Gastroesophageal sphincter (tissue), 4 donors: ENCODE measurements at regions not wholly inside any gene's neighbourhood (a gene's known extent, or its start where the extent isn't known, plus 50 kb on each side); places are given as distances from the start of the nearest gene placed in this dataset.

Experiments used
- ATAC-seq: fragments of 150-250 bp; one replicate; pipeline ENCODE4 v1.9.1; 2016; ENCODE audit warnings: mild to moderate bottlenecking, moderate library complexity
- H3K27ac ChIP-seq, 4 donors: fragments of 200-600 bp; sonication (generic) in 3 of 4; 1 replicate in 3 of 4; 2 replicates in 1 of 4; pipeline ENCODE4 v1.5.1; 2016 to 2019
- H3K27me3 ChIP-seq: fragments of 200-600 bp; sonication (generic); one replicate; pipeline ENCODE4 v1.5.1; 2019
- H3K36me3 ChIP-seq, 2 donors: fragments of 200-600 bp; sonication (generic); one replicate each; pipeline ENCODE4 v1.5.1; 2019; ENCODE audit warnings: control low read depth in 1 of 2
- H3K4me1 ChIP-seq, 3 donors: fragments of 200-600 bp; sonication (generic); 1 replicate in 2 of 3; 2 replicates in 1 of 3; pipeline ENCODE4 v1.5.1; 2016 to 2019; ENCODE audit warnings: control low read depth in 2 of 3
- H3K4me3 ChIP-seq, 2 donors: fragments of 200-600 bp; sonication (generic); one replicate each; pipeline ENCODE4 v1.5.1; 2019; ENCODE audit warnings: mild to moderate bottlenecking in 1 of 2, moderate library complexity in 1 of 2
- H3K9me3 ChIP-seq, 3 donors: fragments of 200-600 bp; sonication (generic); one replicate each; pipeline ENCODE4 v1.5.1; 2017 to 2019; ENCODE audit warnings: control low read depth in 2 of 3
- CTCF ChIP-seq, 4 experiments: fragments of 200-600 bp in 2 of 4; fragments of 450-650 bp in 2 of 4; sonication (generic) in 1 of 4; IDR thresholded peaks; one replicate each; pipeline ENCODE4 v1.5.1; 2017 to 2019; ENCODE audit warnings: antibody characterized with exemption in 4 of 4, mild to moderate bottlenecking in 2 of 4, moderate library complexity in 2 of 4
- EP300 ChIP-seq: sonication (generic); formaldehyde crosslinking; IDR thresholded peaks from one replicate; pipeline ENCODE4 v1.6.1; 2017; ENCODE audit warnings: antibody characterized with exemption, mild to moderate bottlenecking
- POLR2A ChIP-seq, 2 donors: fragments of 450-650 bp; IDR thresholded peaks; one replicate each; pipeline ENCODE4 v1.6.1; 2017; ENCODE audit warnings: antibody characterized with exemption in 2 of 2, mild to moderate bottlenecking in 2 of 2, moderate library complexity in 1 of 2
- POLR2AphosphoS5 ChIP-seq: sonication (generic); formaldehyde crosslinking; IDR thresholded peaks from one replicate; pipeline ENCODE4 v1.6.1; 2017; ENCODE audit warnings: antibody characterized with exemption
- WGBS, 2 donors: methylation state at CpG; one replicate each; pipeline ENCODE4 v1.1.5; 2018; ENCODE audit warnings: low coverage in 1 of 2; 5-methylcytosine and 5-hydroxymethylcytosine counted together

- WGBS, 2 donors: 13 to 36% methylated on average over 2 of the region's 2 CpGs
- Histone ChIP-seq H3K27me3 (no peaks in the 10 kb centered on the region), H3K27ac (no peak overlapping the region), H3K4me1 (peaks cover 0 to 8% (median 0%) of the 10 kb centered on the region in 3 donors), H3K36me3 (no peaks in the 10 kb centered on the region), H3K9me3 (no peaks in the 10 kb centered on the region), H3K4me3 (no peak overlapping the region)
- TF ChIP-seq POLR2A (IDR thresholded peaks at IDR 0.05) (no peak), CTCF (IDR thresholded peaks at IDR 0.05) (no peak), EP300 (no peak), POLR2AphosphoS5 (no peak)
- no peak for ATAC-seq
Measured at GRCh38 chr3:105950881-105951600, 82.2 kb upstream of the CBLB start.

- Histone ChIP-seq H3K27ac (no peak overlapping the region), H3K4me3 (no peak overlapping the region), H3K27me3 (no peaks in the 10 kb centered on the region), H3K4me1 (peaks cover 0 to 8% (median 0%) of the 10 kb centered on the region in 3 donors), H3K36me3 (no peaks in the 10 kb centered on the region), H3K9me3 (no peaks in the 10 kb centered on the region)
- WGBS, 2 donors: 82% methylated on average over 1 of the region's 1 CpG; no CpG with 5 or more reads in 1 of the 2 donors
- no peak for ATAC-seq
- no peak for TF ChIP-seq POLR2AphosphoS5
- TF ChIP-seq POLR2A (IDR thresholded peaks at IDR 0.05): no peak
- no peak for TF ChIP-seq EP300
- TF ChIP-seq CTCF (IDR thresholded peaks at IDR 0.05): no peak
Measured at GRCh38 chr3:105953831-105954230, 85.0 kb upstream of the CBLB start.

GRCh38 chr3:105956306-105956705 is 87.5 kb upstream of the CBLB start:
- H3K27ac ChIP-seq: no peak overlapping the region
- H3K4me3 ChIP-seq: no peak overlapping the region
- WGBS, 2 donors: 65 to 100% methylated on average over 1 of the region's 1 CpG
- no peaks in the 10 kb centered on the region for H3K36me3 ChIP-seq
- H3K27me3 ChIP-seq: no peaks in the 10 kb centered on the region
- no peaks in the 10 kb centered on the region for H3K9me3 ChIP-seq
- no peak for ATAC-seq
- H3K4me1 ChIP-seq: peaks cover 0 to under 1% (median 0%) of the 10 kb centered on the region in 3 donors
- TF ChIP-seq POLR2AphosphoS5 (no peak), CTCF (IDR thresholded peaks at IDR 0.05) (no peak), EP300 (no peak), POLR2A (IDR thresholded peaks at IDR 0.05) (no peak)

- H3K36me3 ChIP-seq: no peaks in the 10 kb centered on the region
- no peaks in the 10 kb centered on the region for H3K4me1 ChIP-seq
- no peak overlapping the region for H3K4me3 ChIP-seq
- no peaks in the 10 kb centered on the region for H3K9me3 ChIP-seq
- no peaks in the 10 kb centered on the region for H3K27me3 ChIP-seq
- no peak overlapping the region for H3K27ac ChIP-seq
- no peak for ATAC-seq
- 94 to 99% methylated on average over 4 to 5 of the region's 5 CpGs for WGBS, 2 donors
- TF ChIP-seq CTCF (IDR thresholded peaks at IDR 0.05): no peak
Measured at GRCh38 chr3:105957722-105958121, 88.9 kb upstream of the CBLB start.

GRCh38 chr3:105958237-105959000 is 89.6 kb upstream of the CBLB start:
- 73 to 76% methylated on average over 5 of the region's 5 CpGs for WGBS, 2 donors
- no peaks in the 10 kb centered on the region for H3K4me1 ChIP-seq
- TF ChIP-seq CTCF (IDR thresholded peaks at IDR 0.05) (no peak), POLR2AphosphoS5 (no peak), EP300 (no peak), POLR2A (IDR thresholded peaks at IDR 0.05) (no peak)
- no peaks in the 10 kb centered on the region for H3K9me3 ChIP-seq
- no peaks in the 10 kb centered on the region for H3K27me3 ChIP-seq
- no peak overlapping the region for H3K4me3 ChIP-seq
- no peak overlapping the region for H3K27ac ChIP-seq
- no peak for ATAC-seq
- no peaks in the 10 kb centered on the region for H3K36me3 ChIP-seq
